ENCODE measurements at regions not wholly inside any gene's neighbourhood (a gene's known extent, or its start where the extent isn't known, plus 50 kb on each side); places are given as distances from the start of the nearest gene placed in this dataset.

- no peak overlapping the region for H3K27ac ChIP-seq
- no peak for DNase-seq (ENCODE audit: low spot score)
- no peak overlapping the region for H3K4me3 ChIP-seq
- TF ChIP-seq CTCF (IDR thresholded peaks at IDR 0.05), result peak; percentile 69
Observed at GRCh38 chr10:23994459-23995046, 214.4 kb upstream of the KIAA1217 start.

GRCh38 chr10:23999445-23999844, 209.5 kb upstream of the KIAA1217 start:
- DNase-seq (ENCODE audit: low spot score), result no peak
- no peak for TF ChIP-seq CTCF (IDR thresholded peaks at IDR 0.05)
- H3K4me3 ChIP-seq, result no peak overlapping the region
- no peak overlapping the region for H3K27ac ChIP-seq

GRCh38 chr10:24000271-24000813, 208.6 kb upstream of the KIAA1217 start:
- no peak for DNase-seq (ENCODE audit: low spot score)
- TF ChIP-seq CTCF (IDR thresholded peaks at IDR 0.05), result no peak
- H3K27ac ChIP-seq, result no peak overlapping the region
- no peak overlapping the region for H3K4me3 ChIP-seq

GRCh38 chr10:24006741-24007140, 202.2 kb upstream of the KIAA1217 start:
- no peak for TF ChIP-seq CTCF (IDR thresholded peaks at IDR 0.05)
- DNase-seq (ENCODE audit: low spot score), result no peak
- Histone ChIP-seq H3K4me3 (no peak overlapping the region), H3K27ac (no peak overlapping the region)

- no peak overlapping the region for H3K27ac ChIP-seq
- DNase-seq (ENCODE audit: low spot score), result no peak
- TF ChIP-seq CTCF (IDR thresholded peaks at IDR 0.05), result no peak
Observed at GRCh38 chr10:24007359-24007758, 201.6 kb upstream of the KIAA1217 start.

GRCh38 chr10:24008164-24009091, 200.5 kb upstream of the KIAA1217 start:
- DNase-seq (ENCODE audit: low spot score), result no peak
- H3K4me3 ChIP-seq, result no peak overlapping the region
- no peak overlapping the region for H3K27ac ChIP-seq

More at GRCh38 chr10:24007359-24007758, 201.6 kb upstream of the KIAA1217 start:
- no peak overlapping the region for H3K4me3 ChIP-seq

More at GRCh38 chr10:24008164-24009091, 200.5 kb upstream of the KIAA1217 start:
- TF ChIP-seq CTCF (IDR thresholded peaks at IDR 0.05), result no peak

Measured in coronary artery (tissue), 2 donors.